ENCODE measurements at regions not wholly inside any gene's neighbourhood (a gene's known extent, or its start where the extent isn't known, plus 50 kb on each side); places are given as distances from the start of the nearest gene placed in this dataset.
"Not testable (repeated sequence)": the region's sequence is repeated elsewhere in the genome, so short reads cannot be mapped to it uniquely, and the experiment has no call there.

GRCh38 chr12:18828483-18828882, 90.6 kb downstream of the CAPZA3 start:
- Histone ChIP-seq H3K27ac (replicated peaks; ENCODE audit: low read length) (no peak overlapping the region), H3K79me1 (ENCODE audit: low read depth, low read length) (no peaks in the 10 kb centered on the region), H2AFZ (ENCODE audit: low read length) (no peak overlapping the region), H2BK12ac (ENCODE audit: low read length) (no peak overlapping the region), H3K4me3 (ENCODE audit: low read length in 2 of 2) (no peak overlapping the region), H2BK15ac (ENCODE audit: low read length) (no peak overlapping the region), H4K8ac (ENCODE audit: low read depth, low read length) (no peak overlapping the region), H3K4me1 (ENCODE audit: control insufficient read depth in 2 of 2, insufficient read depth in 1 of 2, low read depth in 1 of 2, low read length in 2 of 2) (no peaks in the 10 kb centered on the region), H3K9me3 (replicated peaks in 1 of 2; ENCODE audit: control insufficient read depth in 2 of 2, insufficient read depth in 1 of 2, low read depth in 1 of 2, low read length in 2 of 2) (peaks cover 0 to 7% of the 10 kb centered on the region in 2 donors), H3K36me3 (replicated peaks in 1 of 2; ENCODE audit: control insufficient read depth in 2 of 2, insufficient read depth in 2 of 2, low read length in 2 of 2) (no peaks in the 10 kb centered on the region), H3K4ac (ENCODE audit: low read length) (no peak overlapping the region), H3K27me3 (ENCODE audit: control insufficient read depth in 3 of 3, insufficient read depth in 3 of 3, low read depth in 1 of 3, low read length in 3 of 3) (no peaks in the 10 kb centered on the region), H3K4me2 (ENCODE audit: insufficient read depth, low read length, poor library complexity, severe bottlenecking) (no peak overlapping the region), H3K14ac (ENCODE audit: low read length) (no peak overlapping the region), H2AK5ac (ENCODE audit: low read depth, low read length) (no peak overlapping the region), H2BK5ac (ENCODE audit: low read length) (no peak overlapping the region), H4K91ac (ENCODE audit: low read depth, low read length, poor library complexity) (no peak overlapping the region), H3K23ac (ENCODE audit: low read depth, low read length, poor library complexity) (no peak overlapping the region), H2BK120ac (ENCODE audit: low read depth, low read length) (no peak overlapping the region), H3K9ac (ENCODE audit: low read depth, low read length, poor library complexity) (no peak overlapping the region), H3K18ac (ENCODE audit: low read length) (no peak overlapping the region)
- DNase-seq (ENCODE audit: low spot score) = no peak

GRCh38 chr12:18828987-18829386, 91.1 kb downstream of the CAPZA3 start:
- Histone ChIP-seq H3K4ac (ENCODE audit: low read length) (no peak overlapping the region), H3K4me3 (ENCODE audit: low read length in 2 of 2) (no peak overlapping the region), H2AFZ (ENCODE audit: low read length) (no peak overlapping the region), H2AK5ac (ENCODE audit: low read depth, low read length) (no peak overlapping the region), H2BK5ac (ENCODE audit: low read length) (no peak overlapping the region), H3K9ac (ENCODE audit: low read depth, low read length, poor library complexity) (no peak overlapping the region), H2BK120ac (ENCODE audit: low read depth, low read length) (no peak overlapping the region), H3K27me3 (ENCODE audit: control insufficient read depth in 3 of 3, insufficient read depth in 3 of 3, low read depth in 1 of 3, low read length in 3 of 3) (no peaks in the 10 kb centered on the region), H2BK12ac (ENCODE audit: low read length) (no peak overlapping the region), H3K79me1 (ENCODE audit: low read depth, low read length) (no peaks in the 10 kb centered on the region), H3K36me3 (replicated peaks in 1 of 2; ENCODE audit: control insufficient read depth in 2 of 2, insufficient read depth in 2 of 2, low read length in 2 of 2) (no peaks in the 10 kb centered on the region), H3K4me1 (ENCODE audit: control insufficient read depth in 2 of 2, insufficient read depth in 1 of 2, low read depth in 1 of 2, low read length in 2 of 2) (no peaks in the 10 kb centered on the region), H4K8ac (ENCODE audit: low read depth, low read length) (no peak overlapping the region), H4K91ac (ENCODE audit: low read depth, low read length, poor library complexity) (no peak overlapping the region), H3K9me3 (replicated peaks in 1 of 2; ENCODE audit: control insufficient read depth in 2 of 2, insufficient read depth in 1 of 2, low read depth in 1 of 2, low read length in 2 of 2) (peaks cover 0 to 7% of the 10 kb centered on the region in 2 donors), H3K4me2 (ENCODE audit: insufficient read depth, low read length, poor library complexity, severe bottlenecking) (no peak overlapping the region), H3K23ac (ENCODE audit: low read depth, low read length, poor library complexity) (no peak overlapping the region), H3K14ac (ENCODE audit: low read length) (no peak overlapping the region), H3K27ac (replicated peaks; ENCODE audit: low read length) (no peak overlapping the region), H2BK15ac (ENCODE audit: low read length) (no peak overlapping the region), H3K18ac (ENCODE audit: low read length) (no peak overlapping the region)
- no peak for DNase-seq (ENCODE audit: low spot score)

- H3K23ac ChIP-seq (ENCODE audit: low read depth, low read length, poor library complexity); H3K4me3 ChIP-seq (ENCODE audit: low read length in 2 of 2); H3K27ac ChIP-seq (replicated peaks; ENCODE audit: low read length); H2BK12ac ChIP-seq (ENCODE audit: low read length); H4K8ac ChIP-seq (ENCODE audit: low read depth, low read length); H2BK5ac ChIP-seq (ENCODE audit: low read length); H3K4me1 ChIP-seq (ENCODE audit: control insufficient read depth in 2 of 2, insufficient read depth in 1 of 2, low read depth in 1 of 2, low read length in 2 of 2); DNase-seq (ENCODE audit: low spot score); H3K4me2 ChIP-seq (ENCODE audit: insufficient read depth, low read length, poor library complexity, severe bottlenecking); H3K18ac ChIP-seq (ENCODE audit: low read length); H3K79me1 ChIP-seq (ENCODE audit: low read depth, low read length); H3K9ac ChIP-seq (ENCODE audit: low read depth, low read length, poor library complexity); H3K9me3 ChIP-seq (replicated peaks in 1 of 2; ENCODE audit: control insufficient read depth in 2 of 2, insufficient read depth in 1 of 2, low read depth in 1 of 2, low read length in 2 of 2); H2AK5ac ChIP-seq (ENCODE audit: low read depth, low read length); H3K4ac ChIP-seq (ENCODE audit: low read length); H3K27me3 ChIP-seq (ENCODE audit: control insufficient read depth in 3 of 3, insufficient read depth in 3 of 3, low read depth in 1 of 3, low read length in 3 of 3); H4K91ac ChIP-seq (ENCODE audit: low read depth, low read length, poor library complexity); H2AFZ ChIP-seq (ENCODE audit: low read length); H2BK15ac ChIP-seq (ENCODE audit: low read length); H3K36me3 ChIP-seq (replicated peaks in 1 of 2; ENCODE audit: control insufficient read depth in 2 of 2, insufficient read depth in 2 of 2, low read length in 2 of 2); H2BK120ac ChIP-seq (ENCODE audit: low read depth, low read length); H3K14ac ChIP-seq (ENCODE audit: low read length): not testable (repeated sequence)
- WGBS, 2 donors (ENCODE audit: extremely low coverage in 2 of 2, insufficient read length in 2 of 2, insufficient replicate concordance in 1 of 2) = no CpG with 5 or more reads among the region's 2 CpGs
Observed at GRCh38 chr12:18832932-18833331, 95.0 kb downstream of the CAPZA3 start.

GRCh38 chr12:18837025-18837424, 99.1 kb downstream of the CAPZA3 start:
- H3K23ac ChIP-seq (ENCODE audit: low read depth, low read length, poor library complexity) = no peak overlapping the region
- no peaks in the 10 kb centered on the region for H3K27me3 ChIP-seq (ENCODE audit: control insufficient read depth in 3 of 3, insufficient read depth in 3 of 3, low read depth in 1 of 3, low read length in 3 of 3)
- H3K14ac ChIP-seq (ENCODE audit: low read length) = no peak overlapping the region
- no peak overlapping the region for H3K4me2 ChIP-seq (ENCODE audit: insufficient read depth, low read length, poor library complexity, severe bottlenecking)
- no peak overlapping the region for H3K4me3 ChIP-seq (ENCODE audit: low read length in 2 of 2)
- no peak overlapping the region for H2BK15ac ChIP-seq (ENCODE audit: low read length)
- no peak overlapping the region for H2BK12ac ChIP-seq (ENCODE audit: low read length)
- no peaks in the 10 kb centered on the region for H3K79me1 ChIP-seq (ENCODE audit: low read depth, low read length)
- DNase-seq (ENCODE audit: low spot score) = no peak
- no peak overlapping the region for H2AK5ac ChIP-seq (ENCODE audit: low read depth, low read length)
- no peaks in the 10 kb centered on the region for H3K9me3 ChIP-seq (replicated peaks in 1 of 2; ENCODE audit: control insufficient read depth in 2 of 2, insufficient read depth in 1 of 2, low read depth in 1 of 2, low read length in 2 of 2)
- no peak overlapping the region for H3K4ac ChIP-seq (ENCODE audit: low read length)
- no CpG with 5 or more reads among the region's 4 CpGs for WGBS, 2 donors (ENCODE audit: extremely low coverage in 2 of 2, insufficient read length in 2 of 2, insufficient replicate concordance in 1 of 2)
- no peak overlapping the region for H2AFZ ChIP-seq (ENCODE audit: low read length)
- H3K9ac ChIP-seq (ENCODE audit: low read depth, low read length, poor library complexity) = no peak overlapping the region
- H3K36me3 ChIP-seq (replicated peaks in 1 of 2; ENCODE audit: control insufficient read depth in 2 of 2, insufficient read depth in 2 of 2, low read length in 2 of 2) = no peaks in the 10 kb centered on the region
- no peak overlapping the region for H3K27ac ChIP-seq (replicated peaks; ENCODE audit: low read length)
- H3K4me1 ChIP-seq (ENCODE audit: control insufficient read depth in 2 of 2, insufficient read depth in 1 of 2, low read depth in 1 of 2, low read length in 2 of 2) = no peaks in the 10 kb centered on the region
- H4K91ac ChIP-seq (ENCODE audit: low read depth, low read length, poor library complexity) = no peak overlapping the region
- H2BK120ac ChIP-seq (ENCODE audit: low read depth, low read length) = no peak overlapping the region
- H4K8ac ChIP-seq (ENCODE audit: low read depth, low read length) = no peak overlapping the region
- H2BK5ac ChIP-seq (ENCODE audit: low read length) = no peak overlapping the region
- H3K18ac ChIP-seq (ENCODE audit: low read length) = no peak overlapping the region
